ENCODE measurements at regions not wholly inside any gene's neighbourhood (a gene's known extent, or its start where the extent isn't known, plus 50 kb on each side); places are given as distances from the start of the nearest gene placed in this dataset.

DNA sequence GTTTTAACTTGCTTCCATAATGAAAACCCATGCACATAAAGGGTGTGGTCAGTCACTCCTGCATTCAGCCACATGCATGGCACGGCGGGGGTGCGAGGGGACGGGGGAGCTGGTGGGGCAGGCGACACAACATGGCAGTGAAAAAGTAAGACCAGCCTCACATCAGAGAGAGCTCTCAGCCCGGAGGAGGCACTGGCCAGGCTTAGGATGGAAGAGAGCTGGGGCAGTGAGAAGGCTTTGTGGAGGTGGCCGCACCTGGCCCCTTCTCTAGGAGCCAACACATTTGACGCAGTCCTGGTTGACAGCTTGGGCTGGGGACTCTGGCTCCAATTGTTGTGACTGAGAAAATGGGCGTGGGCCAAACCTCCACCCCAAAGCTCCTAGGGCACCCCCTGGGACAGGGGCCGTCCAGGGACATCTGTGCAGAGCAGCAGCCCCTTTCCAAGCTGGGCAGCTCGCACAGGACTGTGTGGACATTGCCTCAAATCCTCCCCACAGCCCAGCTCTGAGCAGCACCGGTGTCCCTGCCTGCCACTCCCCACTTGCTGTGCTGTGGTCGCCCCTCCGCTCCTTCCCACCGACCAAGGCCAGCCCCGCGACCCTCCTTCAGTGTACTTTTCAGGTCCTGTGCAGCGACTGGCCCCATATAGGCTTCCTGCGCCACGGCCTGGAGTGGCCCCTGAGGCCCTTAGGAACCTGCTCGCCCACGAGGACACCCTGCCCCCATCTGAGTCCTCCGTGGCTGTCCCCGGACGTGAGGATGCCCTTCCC lies 126.0 kb upstream of the IQSEC1 start:
- POLR2A ChIA-PET: no interaction called here
- H3K27me3 ChIP-seq (replicated peaks in 1 of 2; ENCODE audit: control insufficient read depth in 2 of 2, insufficient read depth in 2 of 2, low read length in 1 of 2): peaks cover 0 to 3% of the 10 kb centered on the region in 2 experiments; a peak in 3 of 4 replicates
- in situ Hi-C loops (cut with MboI): no loop called here
- intact Hi-C loops (cut with micrococcal nuclease; ENCODE audit: unreplicated experiment): no loop called here
- no peaks in the 10 kb centered on the region for H3K9me3 ChIP-seq (replicated peaks; ENCODE audit: control insufficient read depth, insufficient read depth, low read length)
- no peak overlapping the region for H3K27ac ChIP-seq (ENCODE audit: control insufficient read depth, insufficient read depth)
- FAIRE-seq (no peak), DNase-seq (ENCODE audit: low read depth, low spot score) (no peak), ATAC-seq (no peak)
- H4K20me1 ChIP-seq (ENCODE audit: control insufficient read depth, insufficient read depth): no peaks in the 10 kb centered on the region
- RAD21 ChIA-PET (ENCODE audit: unreplicated experiment): no interaction called here
- TF ChIP-seq JUNB (IDR thresholded peaks at IDR 0.05) (no peak), NBN (IDR thresholded peaks at IDR 0.05) (no peak), NR2F1 (conservative IDR thresholded peaks at IDR 0.05) (no peak), ZZZ3 (IDR thresholded peaks at IDR 0.05; ENCODE audit: control insufficient read depth, insufficient read length, low read depth) (no peak), YBX1 (IDR thresholded peaks at IDR 0.05) (no peak), CBX3 (IDR thresholded peaks at IDR 0.05; ENCODE audit: borderline replicate concordance, low read depth) (no peak), EZH2 (IDR thresholded peaks at IDR 0.05; ENCODE audit: borderline replicate concordance, control insufficient read depth, low read depth, low read length) (no peak), RFX5 (IDR thresholded peaks at IDR 0.05; ENCODE audit: low read depth, low read length) (no peak)
- TF ChIP-seq, protein P1, sequence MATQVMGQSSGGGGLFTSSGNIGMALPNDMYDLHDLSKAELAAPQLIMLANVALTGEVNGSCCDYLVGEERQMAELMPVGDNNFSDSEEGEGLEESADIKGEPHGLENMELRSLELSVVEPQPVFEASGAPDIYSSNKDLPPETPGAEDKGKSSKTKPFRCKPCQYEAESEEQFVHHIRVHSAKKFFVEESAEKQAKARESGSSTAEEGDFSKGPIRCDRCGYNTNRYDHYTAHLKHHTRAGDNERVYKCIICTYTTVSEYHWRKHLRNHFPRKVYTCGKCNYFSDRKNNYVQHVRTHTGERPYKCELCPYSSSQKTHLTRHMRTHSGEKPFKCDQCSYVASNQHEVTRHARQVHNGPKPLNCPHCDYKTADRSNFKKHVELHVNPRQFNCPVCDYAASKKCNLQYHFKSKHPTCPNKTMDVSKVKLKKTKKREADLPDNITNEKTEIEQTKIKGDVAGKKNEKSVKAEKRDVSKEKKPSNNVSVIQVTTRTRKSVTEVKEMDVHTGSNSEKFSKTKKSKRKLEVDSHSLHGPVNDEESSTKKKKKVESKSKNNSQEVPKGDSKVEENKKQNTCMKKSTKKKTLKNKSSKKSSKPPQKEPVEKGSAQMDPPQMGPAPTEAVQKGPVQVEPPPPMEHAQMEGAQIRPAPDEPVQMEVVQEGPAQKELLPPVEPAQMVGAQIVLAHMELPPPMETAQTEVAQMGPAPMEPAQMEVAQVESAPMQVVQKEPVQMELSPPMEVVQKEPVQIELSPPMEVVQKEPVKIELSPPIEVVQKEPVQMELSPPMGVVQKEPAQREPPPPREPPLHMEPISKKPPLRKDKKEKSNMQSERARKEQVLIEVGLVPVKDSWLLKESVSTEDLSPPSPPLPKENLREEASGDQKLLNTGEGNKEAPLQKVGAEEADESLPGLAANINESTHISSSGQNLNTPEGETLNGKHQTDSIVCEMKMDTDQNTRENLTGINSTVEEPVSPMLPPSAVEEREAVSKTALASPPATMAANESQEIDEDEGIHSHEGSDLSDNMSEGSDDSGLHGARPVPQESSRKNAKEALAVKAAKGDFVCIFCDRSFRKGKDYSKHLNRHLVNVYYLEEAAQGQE (IDR thresholded peaks at IDR 0.05; ENCODE audit: low read depth, low read length): no peak
- TF ChIP-seq, protein P2, sequence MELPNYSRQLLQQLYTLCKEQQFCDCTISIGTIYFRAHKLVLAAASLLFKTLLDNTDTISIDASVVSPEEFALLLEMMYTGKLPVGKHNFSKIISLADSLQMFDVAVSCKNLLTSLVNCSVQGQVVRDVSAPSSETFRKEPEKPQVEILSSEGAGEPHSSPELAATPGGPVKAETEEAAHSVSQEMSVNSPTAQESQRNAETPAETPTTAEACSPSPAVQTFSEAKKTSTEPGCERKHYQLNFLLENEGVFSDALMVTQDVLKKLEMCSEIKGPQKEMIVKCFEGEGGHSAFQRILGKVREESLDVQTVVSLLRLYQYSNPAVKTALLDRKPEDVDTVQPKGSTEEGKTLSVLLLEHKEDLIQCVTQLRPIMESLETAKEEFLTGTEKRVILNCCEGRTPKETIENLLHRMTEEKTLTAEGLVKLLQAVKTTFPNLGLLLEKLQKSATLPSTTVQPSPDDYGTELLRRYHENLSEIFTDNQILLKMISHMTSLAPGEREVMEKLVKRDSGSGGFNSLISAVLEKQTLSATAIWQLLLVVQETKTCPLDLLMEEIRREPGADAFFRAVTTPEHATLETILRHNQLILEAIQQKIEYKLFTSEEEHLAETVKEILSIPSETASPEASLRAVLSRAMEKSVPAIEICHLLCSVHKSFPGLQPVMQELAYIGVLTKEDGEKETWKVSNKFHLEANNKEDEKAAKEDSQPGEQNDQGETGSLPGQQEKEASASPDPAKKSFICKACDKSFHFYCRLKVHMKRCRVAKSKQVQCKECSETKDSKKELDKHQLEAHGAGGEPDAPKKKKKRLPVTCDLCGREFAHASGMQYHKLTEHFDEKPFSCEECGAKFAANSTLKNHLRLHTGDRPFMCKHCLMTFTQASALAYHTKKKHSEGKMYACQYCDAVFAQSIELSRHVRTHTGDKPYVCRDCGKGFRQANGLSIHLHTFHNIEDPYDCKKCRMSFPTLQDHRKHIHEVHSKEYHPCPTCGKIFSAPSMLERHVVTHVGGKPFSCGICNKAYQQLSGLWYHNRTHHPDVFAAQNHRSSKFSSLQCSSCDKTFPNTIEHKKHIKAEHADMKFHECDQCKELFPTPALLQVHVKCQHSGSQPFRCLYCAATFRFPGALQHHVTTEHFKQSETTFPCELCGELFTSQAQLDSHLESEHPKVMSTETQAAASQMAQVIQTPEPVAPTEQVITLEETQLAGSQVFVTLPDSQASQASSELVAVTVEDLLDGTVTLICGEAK (IDR thresholded peaks at IDR 0.05; ENCODE audit: borderline replicate concordance): no peak
- TF ChIP-seq, protein P3, sequence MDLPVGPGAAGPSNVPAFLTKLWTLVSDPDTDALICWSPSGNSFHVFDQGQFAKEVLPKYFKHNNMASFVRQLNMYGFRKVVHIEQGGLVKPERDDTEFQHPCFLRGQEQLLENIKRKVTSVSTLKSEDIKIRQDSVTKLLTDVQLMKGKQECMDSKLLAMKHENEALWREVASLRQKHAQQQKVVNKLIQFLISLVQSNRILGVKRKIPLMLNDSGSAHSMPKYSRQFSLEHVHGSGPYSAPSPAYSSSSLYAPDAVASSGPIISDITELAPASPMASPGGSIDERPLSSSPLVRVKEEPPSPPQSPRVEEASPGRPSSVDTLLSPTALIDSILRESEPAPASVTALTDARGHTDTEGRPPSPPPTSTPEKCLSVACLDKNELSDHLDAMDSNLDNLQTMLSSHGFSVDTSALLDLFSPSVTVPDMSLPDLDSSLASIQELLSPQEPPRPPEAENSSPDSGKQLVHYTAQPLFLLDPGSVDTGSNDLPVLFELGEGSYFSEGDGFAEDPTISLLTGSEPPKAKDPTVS (IDR thresholded peaks at IDR 0.05; ENCODE audit: low read depth, low read length): no peak
- TF ChIP-seq, protein P4, sequence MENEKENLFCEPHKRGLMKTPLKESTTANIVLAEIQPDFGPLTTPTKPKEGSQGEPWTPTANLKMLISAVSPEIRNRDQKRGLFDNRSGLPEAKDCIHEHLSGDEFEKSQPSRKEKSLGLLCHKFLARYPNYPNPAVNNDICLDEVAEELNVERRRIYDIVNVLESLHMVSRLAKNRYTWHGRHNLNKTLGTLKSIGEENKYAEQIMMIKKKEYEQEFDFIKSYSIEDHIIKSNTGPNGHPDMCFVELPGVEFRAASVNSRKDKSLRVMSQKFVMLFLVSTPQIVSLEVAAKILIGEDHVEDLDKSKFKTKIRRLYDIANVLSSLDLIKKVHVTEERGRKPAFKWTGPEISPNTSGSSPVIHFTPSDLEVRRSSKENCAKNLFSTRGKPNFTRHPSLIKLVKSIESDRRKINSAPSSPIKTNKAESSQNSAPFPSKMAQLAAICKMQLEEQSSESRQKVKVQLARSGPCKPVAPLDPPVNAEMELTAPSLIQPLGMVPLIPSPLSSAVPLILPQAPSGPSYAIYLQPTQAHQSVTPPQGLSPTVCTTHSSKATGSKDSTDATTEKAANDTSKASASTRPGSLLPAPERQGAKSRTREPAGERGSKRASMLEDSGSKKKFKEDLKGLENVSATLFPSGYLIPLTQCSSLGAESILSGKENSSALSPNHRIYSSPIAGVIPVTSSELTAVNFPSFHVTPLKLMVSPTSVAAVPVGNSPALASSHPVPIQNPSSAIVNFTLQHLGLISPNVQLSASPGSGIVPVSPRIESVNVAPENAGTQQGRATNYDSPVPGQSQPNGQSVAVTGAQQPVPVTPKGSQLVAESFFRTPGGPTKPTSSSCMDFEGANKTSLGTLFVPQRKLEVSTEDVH (IDR thresholded peaks at IDR 0.05; ENCODE audit: low read depth, partially characterized antibody): no peak
- H3K36me3 ChIP-seq (ENCODE audit: control insufficient read depth in 2 of 2, insufficient read depth in 2 of 2, low read length in 1 of 2): no peaks in the 10 kb centered on the region
- no peaks in the 10 kb centered on the region for H3K4me1 ChIP-seq (ENCODE audit: control insufficient read depth, insufficient read depth, low read length)
- SMC1A ChIA-PET (ENCODE audit: uncharacterized antibody, unreplicated experiment): interaction anchor here (1.6 to 2.0 kb wide), 2 partner anchors 8 to 107 kb away, joined by 3 to 7 read pairs; no protein-coding TSS in a partner anchor
- no peak overlapping the region for H3K4me3 ChIP-seq
- no peak overlapping the region for H2AFZ ChIP-seq (ENCODE audit: control insufficient read depth, low read depth, low read length)
- no TSS peak for BruUV-seq (replicated peaks)
- no peak overlapping the region for H3K9ac ChIP-seq (ENCODE audit: control insufficient read depth, insufficient read depth, low read length)
- CTCF ChIA-PET: interaction anchor here (2.7 kb wide), 1 partner anchor 254 kb away, joined by 15 read pairs; no protein-coding TSS in a partner anchor
- H3K79me2 ChIP-seq (ENCODE audit: control insufficient read depth, insufficient read depth, low read length): no peaks in the 10 kb centered on the region
- 34% methylated on average over 24 of the region's 25 CpGs for WGBS (ENCODE audit: insufficient coverage, insufficient replicate concordance, low lambda C conversion rate, missing lambda C conversion rate)
- H3K4me2 ChIP-seq (ENCODE audit: control insufficient read depth, insufficient read depth): no peak overlapping the region
